Smooth muscle cell of the brain vasculature (primary cell): ENCODE measurements at regions not wholly inside any gene's neighbourhood (a gene's known extent, or its start where the extent isn't known, plus 50 kb on each side); places are given as distances from the start of the nearest gene placed in this dataset.

Experiments used
- DNase-seq: peaks from one replicate; pipeline ENCODE4 v3.0.0-alpha.2; 2012; ENCODE audit warnings: low read depth, low spot score

DNA sequence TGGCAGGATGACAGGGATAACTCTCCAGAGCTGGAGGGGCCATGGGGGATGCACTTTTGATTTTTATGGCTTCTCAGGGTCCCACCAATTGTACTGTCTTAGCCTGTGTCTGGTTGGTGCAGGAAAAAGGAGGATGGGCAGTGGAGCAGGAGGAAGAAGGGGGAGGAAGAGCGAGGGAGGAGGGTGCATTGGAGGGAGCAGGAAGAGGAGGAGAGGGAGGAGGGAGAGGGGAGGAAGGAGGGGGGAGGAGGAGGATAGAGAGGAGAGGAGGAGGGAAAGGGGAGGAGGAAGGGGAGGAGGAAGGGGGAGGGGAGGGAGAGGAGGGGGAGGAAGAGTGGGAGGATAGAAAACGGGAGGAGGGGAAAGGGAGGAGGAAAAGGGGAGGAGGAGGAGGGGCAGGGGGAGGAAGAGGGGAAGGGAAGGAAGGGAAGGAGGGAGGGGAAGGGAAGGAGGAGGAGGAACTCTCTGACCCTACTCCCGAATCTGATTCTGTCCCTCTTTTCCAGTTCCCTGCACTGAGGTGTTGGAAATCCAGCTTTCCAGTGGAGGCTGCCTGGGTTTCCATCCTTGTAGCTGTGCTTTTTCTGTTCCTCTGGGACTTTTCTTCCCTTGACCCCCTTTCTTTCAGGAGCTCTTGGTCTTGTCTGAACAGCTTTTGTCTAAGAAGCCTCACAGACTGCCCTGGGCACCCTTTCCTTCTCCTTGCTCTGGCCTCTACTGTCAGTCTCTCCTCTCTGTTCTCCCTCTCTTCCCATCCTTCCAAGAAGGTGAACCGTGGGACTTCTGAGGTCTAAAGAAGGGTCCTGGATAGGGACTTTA, 149.4 kb downstream of the DHX35 start:
- DNase-seq = no peak

DNA sequence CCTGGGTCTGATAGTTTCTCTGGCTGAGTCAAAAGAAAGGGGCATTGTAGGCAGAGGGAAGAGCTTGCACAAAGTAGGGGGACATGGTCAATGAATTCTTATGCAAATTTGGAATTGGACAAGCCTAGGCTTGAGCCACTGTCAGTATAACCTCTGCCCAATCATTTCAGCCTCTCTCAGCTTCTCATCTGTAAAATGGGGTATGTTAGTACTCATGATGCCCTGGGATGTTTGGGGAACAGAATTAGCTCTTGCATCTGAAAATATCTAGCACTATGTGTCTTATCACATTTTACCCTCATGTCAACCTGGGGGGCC, 148.6 kb downstream of the DHX35 start:
- no peak for DNase-seq

DNA sequence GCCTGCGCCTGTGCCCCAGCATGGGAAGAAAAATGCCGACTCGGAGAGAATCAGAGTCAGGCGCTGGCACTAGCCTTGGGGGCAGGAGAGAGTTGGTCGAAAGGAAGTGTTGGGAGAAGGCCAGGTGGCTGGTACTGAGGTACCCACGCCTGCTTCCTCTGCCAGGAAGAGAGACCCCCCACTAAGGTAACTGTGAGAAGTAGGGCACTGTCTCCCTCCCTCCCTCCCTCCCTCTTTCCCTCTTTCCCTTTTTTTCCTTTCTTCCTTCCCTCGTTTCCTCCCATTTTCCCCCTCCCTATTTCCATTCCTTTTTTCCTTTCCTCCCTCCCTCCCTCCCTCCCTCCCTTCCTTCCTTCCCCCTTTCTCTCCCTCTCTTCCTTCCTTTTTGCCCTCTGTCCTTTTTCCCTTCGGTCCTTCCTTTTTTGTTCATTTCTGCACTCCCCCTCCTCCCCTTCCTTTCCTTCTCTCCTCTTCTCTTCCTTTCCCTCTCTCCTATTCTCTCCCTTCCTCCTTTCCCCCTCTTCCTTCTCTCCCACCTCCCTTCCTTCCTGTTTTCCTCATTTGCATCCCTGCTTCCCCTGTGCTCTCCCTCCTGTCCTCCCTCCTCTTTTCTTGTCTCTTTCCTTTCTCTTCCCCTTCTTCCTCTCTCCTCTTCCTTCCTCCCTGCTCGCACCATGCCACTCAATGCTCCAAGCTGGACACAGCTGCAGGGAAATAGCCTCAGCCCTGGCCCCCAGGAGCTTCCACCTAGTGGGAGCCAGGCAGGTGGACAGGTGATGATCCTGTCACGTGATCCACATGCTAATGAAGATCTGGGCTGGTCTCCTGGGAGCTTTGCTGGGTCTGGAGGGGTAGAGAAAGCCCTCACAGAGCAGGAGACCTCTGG, 148.0 kb downstream of the DHX35 start:
- DNase-seq = no peak

DNA sequence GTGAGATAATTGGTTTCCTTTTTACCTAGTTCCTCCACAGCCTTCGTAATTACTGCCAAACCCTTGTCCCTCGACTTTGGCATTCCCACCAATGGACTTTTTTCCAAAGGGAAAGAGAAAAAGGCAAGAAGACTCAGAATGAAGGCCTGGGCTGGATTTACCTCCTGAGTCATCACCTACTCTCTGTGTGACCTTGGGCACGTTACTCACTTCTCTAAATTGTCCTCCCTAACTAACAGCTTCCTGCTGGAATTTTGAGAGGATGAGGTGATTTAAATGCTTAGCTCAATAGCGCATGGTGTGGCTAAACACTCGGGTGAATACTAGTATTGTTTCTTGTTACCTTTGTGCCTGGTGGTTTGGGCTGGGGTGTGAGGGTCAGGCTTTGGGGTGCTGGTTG, 146.6 kb downstream of the DHX35 start:
- no peak for DNase-seq

DNA sequence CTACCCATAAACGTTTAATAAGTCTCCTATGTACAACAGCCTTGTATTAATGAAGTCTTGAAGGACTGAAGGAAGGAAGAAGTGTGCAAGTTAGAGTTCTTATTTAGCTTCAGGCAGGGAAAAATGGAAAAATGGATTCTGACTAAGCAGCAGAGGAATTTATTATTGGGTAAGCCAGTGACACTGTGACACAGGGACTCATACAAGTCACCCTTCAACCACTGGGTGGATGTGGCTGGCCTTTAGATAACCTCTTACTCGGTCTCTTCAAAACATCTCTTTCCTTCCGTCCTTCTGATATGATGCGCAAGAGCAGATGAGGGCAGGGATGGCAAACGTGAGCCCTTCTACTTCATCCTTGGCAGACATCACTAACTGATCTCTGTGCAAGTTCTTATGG, 145.6 kb downstream of the DHX35 start:
- DNase-seq = no peak

DNA sequence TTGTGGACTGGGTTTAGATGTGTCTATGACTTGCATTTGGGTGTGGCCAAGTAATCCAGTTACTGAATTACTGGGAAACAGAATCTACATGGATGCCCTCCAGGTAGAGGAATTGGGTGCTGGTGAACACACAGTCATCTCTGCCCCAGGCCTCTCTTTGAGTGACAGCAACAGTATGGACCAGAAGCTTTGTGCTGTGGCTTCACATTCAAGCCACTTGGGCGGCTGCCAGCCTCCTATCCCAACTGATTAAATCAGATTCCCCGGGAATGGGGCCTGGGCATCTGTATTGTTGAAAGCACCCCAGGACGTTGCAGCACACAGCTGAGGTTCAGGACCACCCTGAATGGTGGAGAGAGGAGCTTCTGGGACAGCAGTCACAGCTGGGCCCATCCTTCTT, 144.6 kb downstream of the DHX35 start:
- DNase-seq = no peak

DNA sequence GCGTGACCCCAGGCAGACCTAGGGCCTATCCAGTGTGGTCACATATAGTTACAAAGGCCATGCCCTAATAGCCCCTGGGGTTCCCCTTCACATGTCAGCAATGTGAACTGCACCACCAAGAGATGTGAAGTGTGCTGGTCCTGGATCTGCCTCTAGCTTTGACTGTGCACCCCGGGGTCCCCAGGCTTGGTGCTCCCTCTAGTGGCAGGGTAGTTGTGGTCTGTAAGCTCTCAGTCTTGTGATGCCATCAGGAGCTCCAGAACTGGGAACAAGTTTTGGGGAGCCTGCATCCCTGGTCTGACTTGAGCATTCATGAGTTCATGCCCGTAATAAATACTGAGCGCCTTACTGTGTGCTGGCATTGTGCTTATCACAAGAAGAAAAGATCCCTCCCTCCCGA, 143.4 kb downstream of the DHX35 start:
- DNase-seq = no peak

DNA sequence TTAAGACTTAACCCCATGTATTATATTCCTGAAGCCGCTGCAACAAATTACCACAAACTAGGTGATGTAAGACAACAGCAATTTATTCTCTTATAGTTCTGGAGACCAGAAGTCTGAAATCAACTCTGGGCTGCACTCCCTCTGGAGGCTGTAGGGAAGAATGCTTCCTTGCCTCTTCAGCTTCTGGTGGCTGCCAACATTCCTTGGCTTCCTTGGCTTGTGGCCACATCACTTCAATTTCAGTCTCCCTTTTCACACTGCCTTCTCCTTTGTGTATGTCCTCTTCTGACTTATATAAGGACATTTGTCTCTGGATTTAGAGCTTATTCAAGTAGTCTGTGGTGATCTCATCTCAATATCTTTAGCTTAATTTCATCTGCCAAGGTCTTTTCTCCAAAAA, 141.6 kb downstream of the DHX35 start:
- DNase-seq = no peak

DNA sequence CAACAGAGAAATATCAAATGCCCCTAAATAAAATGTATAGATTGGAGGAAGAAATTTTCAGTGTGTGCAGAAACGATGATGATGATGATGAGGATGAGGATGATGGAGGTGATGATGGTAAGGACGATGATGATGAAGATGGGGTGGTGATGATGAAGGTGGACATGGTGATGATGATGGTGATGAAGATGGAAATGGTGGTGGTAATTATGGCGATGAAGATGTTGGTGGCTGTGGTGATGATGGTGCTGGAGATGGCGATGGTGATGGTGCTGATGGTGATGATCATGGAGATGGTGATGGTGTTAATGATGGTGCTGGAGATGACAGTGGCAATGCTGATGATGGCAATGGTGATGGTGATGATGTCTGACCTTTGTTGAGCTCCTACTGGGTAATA, 141.2 kb downstream of the DHX35 start:
- no peak for DNase-seq

DNA sequence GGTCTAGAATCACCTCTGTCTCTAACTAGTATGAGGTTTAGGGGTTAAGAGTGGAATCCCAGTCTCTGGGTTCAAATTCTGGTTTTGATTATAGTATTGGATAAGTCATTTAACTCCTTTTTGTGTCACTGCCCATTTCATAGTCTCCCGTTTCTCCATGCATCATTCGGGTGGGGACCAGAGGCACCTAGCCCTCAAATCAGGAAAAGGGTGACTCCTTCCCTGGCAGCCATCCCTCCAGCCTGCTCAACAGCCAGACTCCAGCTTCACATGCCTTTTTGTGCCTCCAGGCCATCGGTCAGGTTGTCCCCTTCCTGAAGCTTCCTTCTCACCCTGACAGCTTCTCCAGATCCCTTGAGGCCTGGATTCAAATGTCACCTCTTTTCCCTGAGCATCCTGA, 139.8 kb downstream of the DHX35 start:
- DNase-seq = no peak

DNA sequence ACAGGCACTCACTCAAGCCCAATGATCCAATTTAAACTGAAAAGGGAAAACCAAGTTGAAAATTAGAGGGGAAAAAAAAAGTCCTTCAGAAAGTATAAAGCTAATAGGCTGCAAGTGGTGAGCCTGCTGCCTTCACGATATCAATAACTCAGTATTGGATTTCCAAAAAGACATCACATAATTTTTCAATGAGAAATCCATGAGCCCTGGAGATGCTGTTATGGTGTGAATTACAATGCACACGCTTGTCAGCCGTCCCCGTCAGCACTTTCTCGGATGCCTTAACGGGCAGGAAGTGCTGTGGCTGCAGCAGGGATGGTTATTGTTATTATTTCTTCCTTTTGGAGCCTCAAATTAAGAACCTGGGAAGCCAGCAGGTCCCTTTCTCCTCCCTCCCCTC, 138.5 kb downstream of the DHX35 start:
- no peak for DNase-seq

DNA sequence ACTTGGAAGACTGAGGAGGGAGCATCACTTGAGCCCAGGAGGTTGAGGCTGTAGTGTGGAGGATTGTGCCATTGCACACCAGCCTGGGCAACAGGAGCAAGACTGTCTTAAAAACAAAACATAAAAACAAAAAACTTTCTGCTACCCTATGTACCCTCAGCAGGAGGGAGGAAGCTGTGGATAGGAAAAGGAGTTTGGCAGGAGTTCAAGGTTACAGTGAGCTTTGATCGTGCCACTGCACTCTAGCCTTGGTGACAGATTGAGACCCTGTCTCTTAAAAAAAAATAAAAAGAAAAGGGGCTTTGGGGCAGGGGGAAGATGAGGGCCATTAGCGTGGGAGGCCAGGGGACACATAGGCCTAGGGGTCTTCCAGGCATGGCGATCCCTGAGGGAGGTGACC, 135.7 kb downstream of the DHX35 start:
- no peak for DNase-seq

DNA sequence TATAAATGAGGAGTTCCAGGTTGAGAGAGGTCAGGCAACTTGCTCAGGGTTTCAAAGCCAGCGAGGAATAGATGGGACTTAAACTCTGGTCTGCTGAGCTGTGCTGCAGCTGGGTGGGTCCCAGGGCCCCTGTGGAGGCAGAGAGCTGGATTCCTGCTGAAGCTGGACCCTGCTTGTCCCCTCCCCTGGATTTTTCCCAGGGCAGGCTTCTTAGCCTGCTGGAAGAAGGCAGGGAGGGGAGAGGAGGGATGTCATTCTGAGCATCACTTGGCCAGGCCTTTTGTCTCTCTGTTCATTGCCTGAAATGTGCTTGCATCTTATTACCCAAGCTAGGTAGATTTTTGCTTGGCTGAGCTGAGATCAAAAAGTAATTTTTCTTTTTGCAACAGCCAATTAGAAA, 133.7 kb downstream of the DHX35 start:
- no peak for DNase-seq

DNA sequence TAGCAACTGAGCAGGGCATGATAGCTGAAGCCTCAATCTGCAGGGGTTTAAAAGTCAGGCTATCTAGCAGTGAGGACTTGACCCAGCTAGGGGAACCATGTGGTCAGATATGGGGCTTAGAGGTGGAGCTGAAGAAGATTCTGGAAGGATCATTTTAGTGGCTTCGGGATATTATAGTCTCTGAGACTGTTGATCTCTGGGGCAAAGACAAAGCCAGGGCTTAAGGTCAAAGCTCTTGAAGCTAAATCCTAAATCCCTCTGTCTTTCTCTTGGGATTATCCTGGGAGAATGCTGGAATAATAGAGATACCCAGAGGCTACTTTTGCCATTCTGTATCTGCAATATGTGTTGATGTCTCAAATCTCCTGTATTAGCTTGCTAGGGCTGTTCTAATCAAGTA, 132.2 kb downstream of the DHX35 start:
- no peak for DNase-seq

DNA sequence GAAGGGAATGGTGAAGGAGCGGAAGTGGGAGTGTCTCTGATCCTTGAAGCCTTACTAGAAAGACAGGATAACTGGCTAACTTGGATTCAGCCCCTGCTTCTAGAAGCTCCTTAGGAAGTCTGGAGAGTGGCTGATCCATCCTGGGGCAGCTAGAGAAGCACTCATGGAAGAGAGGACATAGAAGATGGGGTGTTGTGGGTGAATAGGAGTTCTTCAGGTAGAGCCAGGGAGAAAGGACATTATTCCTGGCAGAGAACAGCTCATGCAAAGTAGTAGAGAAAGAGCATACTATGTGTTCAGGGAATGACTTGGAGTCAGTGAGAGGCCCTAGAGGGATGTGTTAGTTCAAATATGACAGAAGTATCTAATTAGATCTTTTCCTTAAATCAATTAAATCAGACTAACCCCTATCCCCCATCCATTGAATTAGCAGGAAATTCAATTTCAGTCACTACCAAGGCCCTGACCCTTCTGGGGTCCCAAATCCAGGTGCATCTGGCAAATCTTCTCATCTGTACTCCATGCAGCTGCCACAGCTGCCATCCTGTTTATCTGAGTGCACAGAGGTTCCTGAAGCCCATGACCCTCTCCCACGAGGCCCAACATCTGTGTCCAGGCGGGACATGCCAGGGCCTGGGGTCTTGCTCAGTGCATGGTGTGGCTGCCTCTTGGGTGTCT, 130.7 kb downstream of the DHX35 start:
- no peak for DNase-seq

DNA sequence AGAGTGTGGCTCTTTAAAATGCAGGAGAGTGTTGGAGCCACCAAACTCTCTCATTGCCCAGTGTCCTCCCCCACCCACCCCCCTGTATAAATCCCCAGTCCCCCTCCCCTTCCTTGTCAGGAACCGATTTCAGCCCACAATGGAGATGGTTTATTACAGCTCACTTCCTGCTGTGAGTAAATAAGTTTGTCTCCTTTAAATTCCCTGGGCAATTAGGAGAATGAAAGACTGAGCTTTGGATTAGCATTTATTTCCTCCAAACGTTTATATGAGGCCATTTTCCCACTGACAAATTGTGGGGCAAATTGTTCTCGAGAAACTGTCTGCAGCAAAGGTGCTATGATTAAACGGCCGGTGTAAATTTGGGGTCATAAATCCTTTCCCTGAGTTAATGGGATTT, 128.8 kb downstream of the DHX35 start:
- no peak for DNase-seq

DNA sequence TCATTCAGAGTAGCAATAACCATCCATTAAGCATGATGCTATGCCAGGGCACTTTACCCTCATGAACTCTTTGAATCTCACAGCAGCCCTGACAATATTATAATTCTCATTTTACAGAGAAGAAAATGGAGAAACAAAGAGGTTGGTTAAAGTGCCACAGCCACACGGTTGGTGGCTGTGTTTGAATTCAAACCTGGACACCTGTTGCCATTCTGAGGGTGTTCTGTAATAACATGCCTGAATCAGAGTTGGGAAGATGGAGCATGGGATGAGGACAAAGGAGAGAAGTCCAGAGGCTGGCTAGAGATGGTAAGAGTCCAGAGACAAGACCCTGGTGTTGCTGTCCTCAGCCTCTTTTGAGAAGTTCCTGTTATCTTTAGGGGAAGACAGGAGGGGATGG, 127.7 kb downstream of the DHX35 start:
- no peak for DNase-seq
